GM18517 (cell line): ENCODE measurements at regions not wholly inside any gene's neighbourhood (a gene's known extent, or its start where the extent isn't known, plus 50 kb on each side); places are given as distances from the start of the nearest gene placed in this dataset.
"Not testable (repeated sequence)": the region's sequence is repeated elsewhere in the genome, so short reads cannot be mapped to it uniquely, and the experiment has no call there.

ENCODE experiments used
- ATAC-seq: cut with Tn5 transposase; IDR thresholded peaks from one replicate; pipeline ENCODE4 v1.9.1; 2021; ENCODE audit warnings: mild to moderate bottlenecking, moderate library complexity; ENCODE audit not compliant: unreplicated experiment

- ATAC-seq: no peak
These were observed 861.9 kb downstream of the CDH18 start for GRCh38 chr5:19125956-19126713.

GRCh38 chr5:19140276-19140675 lies 847.7 kb downstream of the CDH18 start:
- ATAC-seq: no peak

GRCh38 chr5:19141937-19142524 lies 846.0 kb downstream of the CDH18 start:
- not testable (repeated sequence) for ATAC-seq

GRCh38 chr5:19142713-19143414 lies 845.1 kb downstream of the CDH18 start:
- ATAC-seq: not testable (repeated sequence)

- no peak for ATAC-seq
These were observed 844.1 kb downstream of the CDH18 start for GRCh38 chr5:19143935-19144334.

GRCh38 chr5:19169426-19169825 lies 818.6 kb downstream of the CDH18 start:
- ATAC-seq: no peak

- no peak for ATAC-seq
These were observed 815.0 kb downstream of the CDH18 start for GRCh38 chr5:19172926-19173470.

GRCh38 chr5:19175776-19176570 lies 812.0 kb downstream of the CDH18 start:
- no peak for ATAC-seq

GRCh38 chr5:19179571-19179970 lies 808.4 kb downstream of the CDH18 start:
- no peak for ATAC-seq

- ATAC-seq: no peak
These were observed 798.8 kb downstream of the CDH18 start for GRCh38 chr5:19189176-19189575.

GRCh38 chr5:19193631-19194030 lies 794.4 kb downstream of the CDH18 start:
- no peak for ATAC-seq

- no peak for ATAC-seq
These were observed 791.4 kb downstream of the CDH18 start for GRCh38 chr5:19196631-19197030.

- no peak for ATAC-seq
These were observed 787.7 kb downstream of the CDH18 start for GRCh38 chr5:19200251-19200650.

GRCh38 chr5:19208397-19208796 lies 779.6 kb downstream of the CDH18 start:
- ATAC-seq: no peak

GRCh38 chr5:19210886-19211285 lies 777.1 kb downstream of the CDH18 start:
- no peak for ATAC-seq

GRCh38 chr5:19229179-19229835 lies 758.7 kb downstream of the CDH18 start:
- ATAC-seq: no peak

GRCh38 chr5:19233573-19233972 lies 754.4 kb downstream of the CDH18 start:
- no peak for ATAC-seq

- no peak for ATAC-seq
These were observed 752.9 kb downstream of the CDH18 start for GRCh38 chr5:19235101-19235584.

GRCh38 chr5:19240170-19240569 lies 747.8 kb downstream of the CDH18 start:
- no peak for ATAC-seq

GRCh38 chr5:19241690-19242089 lies 746.3 kb downstream of the CDH18 start:
- ATAC-seq: no peak
